ENCODE measurements at regions not wholly inside any gene's neighbourhood (a gene's known extent, or its start where the extent isn't known, plus 50 kb on each side); places are given as distances from the start of the nearest gene placed in this dataset.

GRCh38 chr11:112310848-112311247 lies 50.2 kb upstream of the PLET1 start:
- Mint-ChIP-seq H3K27me3 (peaks cover 2% of the 10 kb centered on the region), H3K36me3 (ENCODE audit: low read depth) (peaks cover 2% of the 10 kb centered on the region), H3K27ac (no peak overlapping the region), H3K9me3 (peaks cover 9% of the 10 kb centered on the region), H3K4me1 (no peaks in the 10 kb centered on the region), H3K4me3 (no peak overlapping the region)
- intact Hi-C loops (cut with micrococcal nuclease): no loop called here
- DNase-seq: peak; percentile 44

DNA sequence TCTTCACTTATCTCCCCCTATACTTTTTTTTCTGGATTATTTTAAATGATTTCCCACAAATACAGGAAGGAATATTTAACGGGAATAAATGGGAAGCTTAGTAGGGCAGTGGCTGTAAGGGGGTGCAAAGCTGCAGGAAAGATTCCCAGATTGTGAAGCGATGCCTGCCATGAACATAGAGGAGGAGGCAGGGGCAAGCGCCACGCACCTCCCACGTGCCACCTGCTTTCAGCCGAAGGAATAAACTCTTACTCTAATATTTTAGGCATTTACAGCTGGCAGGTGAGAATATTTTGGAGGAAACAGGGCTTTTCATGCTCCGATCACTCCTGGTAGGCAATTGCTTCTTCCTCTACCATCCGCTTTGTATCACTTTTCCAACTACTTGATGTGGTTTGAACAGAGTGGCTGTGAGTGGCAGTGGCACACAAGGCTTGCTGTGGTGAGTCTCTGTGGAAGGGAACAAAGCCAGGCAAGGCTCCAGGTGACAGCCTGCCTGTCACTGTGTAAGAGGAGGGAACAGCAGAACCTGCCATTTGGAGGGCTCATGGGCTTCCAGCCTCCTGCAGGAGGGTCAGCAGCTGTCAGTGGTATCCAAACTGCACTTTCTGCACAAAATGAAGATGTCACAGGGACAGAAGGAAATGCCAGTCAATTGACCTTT lies 54.5 kb upstream of the PLET1 start:
- DNase-seq: peak; percentile 34
- Mint-ChIP-seq H3K27me3 (peaks cover 2% of the 10 kb centered on the region), H3K36me3 (ENCODE audit: low read depth) (no peaks in the 10 kb centered on the region), H3K4me3 (no peak overlapping the region), H3K4me1 (no peaks in the 10 kb centered on the region), H3K9me3 (no peaks in the 10 kb centered on the region), H3K27ac (no peak overlapping the region)
- intact Hi-C loops (cut with micrococcal nuclease): no loop called here

DNA sequence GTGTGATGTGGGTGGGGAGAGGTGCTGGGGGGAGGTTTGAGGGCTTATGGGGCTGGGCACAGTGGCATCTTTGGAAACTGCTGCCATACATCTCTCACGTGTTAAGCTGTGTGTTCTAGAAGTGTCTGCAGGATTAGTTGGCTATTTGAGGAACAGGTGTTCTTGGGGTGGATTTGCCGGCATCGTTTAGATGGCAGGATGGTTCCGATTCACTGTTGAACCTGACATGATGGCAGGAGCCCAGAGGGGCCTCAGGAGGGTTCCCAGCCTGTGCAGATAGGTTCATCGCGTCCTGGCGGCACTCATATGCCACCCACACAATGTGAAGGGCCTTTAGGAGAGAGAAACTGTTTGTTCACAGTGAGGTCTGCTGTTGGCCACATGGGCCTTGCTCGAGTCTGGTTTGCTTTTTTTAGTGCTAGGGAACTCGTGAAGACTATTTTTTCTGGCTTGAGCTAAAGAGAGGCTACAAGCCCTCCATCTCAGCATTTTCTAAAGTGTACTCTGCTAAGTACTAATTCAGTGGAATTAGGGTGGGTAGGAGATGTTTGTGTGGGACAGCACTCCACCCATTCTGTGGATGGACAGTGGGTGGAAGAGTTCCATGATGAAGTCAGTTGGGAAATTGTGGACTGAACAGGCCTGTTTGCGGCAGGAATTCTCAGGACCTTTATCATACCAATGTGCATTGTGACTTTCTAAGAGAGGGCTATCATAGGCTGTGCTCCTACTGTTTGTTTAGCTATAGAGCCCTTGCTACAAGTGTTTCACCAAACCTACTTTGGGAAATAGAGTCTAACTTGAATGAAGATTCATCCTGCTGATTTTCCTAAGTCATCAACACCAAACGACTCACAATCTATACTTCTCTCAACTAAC lies 55.4 kb upstream of the PLET1 start:
- Mint-ChIP-seq H3K4me3 (no peak overlapping the region), H3K27ac (no peak overlapping the region), H3K4me1 (no peaks in the 10 kb centered on the region), H3K36me3 (ENCODE audit: low read depth) (no peaks in the 10 kb centered on the region), H3K27me3 (peaks cover 1% of the 10 kb centered on the region), H3K9me3 (no peaks in the 10 kb centered on the region)
- no peak for DNase-seq
- intact Hi-C loops (cut with micrococcal nuclease): no loop called here

- DNase-seq: peak; percentile 21
- Mint-ChIP-seq H3K4me1 (peaks cover 6% of the 10 kb centered on the region), H3K9me3 (no peaks in the 10 kb centered on the region), H3K4me3 (no peak overlapping the region), H3K27me3 (no peaks in the 10 kb centered on the region), H3K36me3 (ENCODE audit: low read depth) (no peaks in the 10 kb centered on the region), H3K27ac (no peak overlapping the region)
- intact Hi-C loops (cut with micrococcal nuclease): no loop called here
These were observed 56.3 kb upstream of the PLET1 start for GRCh38 chr11:112316971-112317370.

GRCh38 chr11:112318184-112318591 lies 57.5 kb upstream of the PLET1 start:
- H3K4me3 Mint-ChIP-seq: no peak overlapping the region
- H3K4me1 Mint-ChIP-seq: peaks cover 11% of the 10 kb centered on the region
- no peaks in the 10 kb centered on the region for H3K36me3 Mint-ChIP-seq (ENCODE audit: low read depth)
- no peak overlapping the region for H3K27ac Mint-ChIP-seq
- intact Hi-C loops (cut with micrococcal nuclease): no loop called here
- no peak for DNase-seq
- H3K27me3 Mint-ChIP-seq: no peaks in the 10 kb centered on the region
- no peaks in the 10 kb centered on the region for H3K9me3 Mint-ChIP-seq

DNA sequence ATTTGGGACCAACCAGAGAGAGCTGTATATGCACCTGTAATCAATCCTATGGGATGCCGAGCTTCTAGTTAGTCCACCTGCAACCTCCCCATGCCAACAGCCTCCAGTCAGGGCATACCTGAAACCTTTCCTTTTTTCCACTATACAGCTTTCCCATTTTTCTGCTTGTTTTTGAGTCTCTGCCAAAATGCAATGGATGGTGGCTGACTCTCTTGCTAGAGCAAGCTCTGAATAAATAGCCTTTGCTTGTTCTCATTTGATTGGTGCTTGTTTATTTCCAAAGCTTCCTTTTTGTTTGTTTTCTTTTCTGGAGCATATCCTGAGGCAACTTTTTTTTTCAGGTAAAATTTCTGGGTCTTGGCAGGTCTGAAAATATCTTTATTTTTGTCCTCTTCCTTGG lies 58.0 kb upstream of the PLET1 start:
- intact Hi-C loops (cut with micrococcal nuclease): no loop called here
- no peaks in the 10 kb centered on the region for H3K27me3 Mint-ChIP-seq
- H3K4me3 Mint-ChIP-seq: no peak overlapping the region
- no peaks in the 10 kb centered on the region for H3K36me3 Mint-ChIP-seq (ENCODE audit: low read depth)
- H3K4me1 Mint-ChIP-seq: peaks cover 11% of the 10 kb centered on the region
- no peaks in the 10 kb centered on the region for H3K9me3 Mint-ChIP-seq
- DNase-seq: no peak
- no peak overlapping the region for H3K27ac Mint-ChIP-seq

DNA sequence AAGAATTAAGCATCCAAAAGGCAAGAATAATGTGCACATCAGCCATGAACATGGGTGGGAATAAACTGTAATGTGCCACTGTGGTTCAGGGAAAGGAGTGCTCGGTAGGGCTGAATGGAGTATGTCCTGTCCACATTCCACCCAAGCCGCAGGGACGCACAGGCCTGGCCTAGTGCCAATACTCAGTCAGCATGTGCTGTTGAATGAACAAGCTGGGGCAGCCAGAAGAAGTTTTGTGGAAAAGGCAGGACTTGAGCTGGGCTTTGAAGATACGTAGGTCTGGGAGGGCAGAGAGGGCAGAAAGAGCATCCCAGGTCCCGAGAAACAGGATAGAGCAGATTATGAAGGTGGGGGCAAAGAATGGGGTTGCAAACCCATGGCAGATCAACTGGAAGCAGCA lies 60.0 kb upstream of the PLET1 start:
- intact Hi-C loops (cut with micrococcal nuclease): no loop called here
- no peak overlapping the region for H3K4me3 Mint-ChIP-seq
- DNase-seq: no peak
- H3K27ac Mint-ChIP-seq: no peak overlapping the region
- H3K9me3 Mint-ChIP-seq: no peaks in the 10 kb centered on the region
- no peaks in the 10 kb centered on the region for H3K36me3 Mint-ChIP-seq (ENCODE audit: low read depth)
- H3K27me3 Mint-ChIP-seq: no peaks in the 10 kb centered on the region
- peaks cover 11% of the 10 kb centered on the region for H3K4me1 Mint-ChIP-seq

DNA sequence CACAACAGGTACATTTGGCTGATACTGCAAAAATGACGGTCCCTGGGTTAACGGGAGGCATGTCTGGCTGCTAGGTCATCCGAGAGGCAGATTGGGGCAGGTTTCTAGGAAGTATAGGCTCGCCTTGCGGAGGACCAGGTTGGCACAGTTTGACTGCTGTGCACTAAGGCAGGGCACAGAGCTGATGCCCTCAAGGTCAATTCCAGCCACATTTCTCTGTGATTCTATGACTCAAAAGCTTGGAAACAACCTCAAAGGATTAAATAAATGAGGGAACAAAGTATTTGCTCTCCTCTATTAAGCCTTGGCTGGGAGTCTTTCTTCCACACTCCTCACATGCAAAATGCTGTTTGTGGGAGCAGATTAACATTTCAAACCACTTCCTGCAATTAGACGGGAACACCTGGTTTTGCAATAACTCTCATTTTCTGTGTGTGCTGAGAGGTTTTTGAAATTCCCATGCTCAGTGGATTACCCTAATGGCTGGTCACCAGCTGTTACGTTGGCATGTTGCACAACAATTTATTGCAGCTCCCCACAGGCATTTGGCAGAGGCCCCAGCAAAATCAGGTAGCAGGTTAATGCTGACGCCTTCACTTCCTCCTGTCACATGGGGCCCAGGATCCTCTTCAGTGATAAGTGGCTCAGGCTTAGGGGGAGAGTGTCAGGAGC lies 61.0 kb upstream of the PLET1 start:
- no peak overlapping the region for H3K4me3 Mint-ChIP-seq
- H3K4me1 Mint-ChIP-seq: peaks cover 11% of the 10 kb centered on the region
- no peak for DNase-seq
- H3K27ac Mint-ChIP-seq: no peak overlapping the region
- H3K36me3 Mint-ChIP-seq (ENCODE audit: low read depth): no peaks in the 10 kb centered on the region
- intact Hi-C loops (cut with micrococcal nuclease): no loop called here
- peaks cover 4% of the 10 kb centered on the region for H3K9me3 Mint-ChIP-seq
- H3K27me3 Mint-ChIP-seq: no peaks in the 10 kb centered on the region

DNA sequence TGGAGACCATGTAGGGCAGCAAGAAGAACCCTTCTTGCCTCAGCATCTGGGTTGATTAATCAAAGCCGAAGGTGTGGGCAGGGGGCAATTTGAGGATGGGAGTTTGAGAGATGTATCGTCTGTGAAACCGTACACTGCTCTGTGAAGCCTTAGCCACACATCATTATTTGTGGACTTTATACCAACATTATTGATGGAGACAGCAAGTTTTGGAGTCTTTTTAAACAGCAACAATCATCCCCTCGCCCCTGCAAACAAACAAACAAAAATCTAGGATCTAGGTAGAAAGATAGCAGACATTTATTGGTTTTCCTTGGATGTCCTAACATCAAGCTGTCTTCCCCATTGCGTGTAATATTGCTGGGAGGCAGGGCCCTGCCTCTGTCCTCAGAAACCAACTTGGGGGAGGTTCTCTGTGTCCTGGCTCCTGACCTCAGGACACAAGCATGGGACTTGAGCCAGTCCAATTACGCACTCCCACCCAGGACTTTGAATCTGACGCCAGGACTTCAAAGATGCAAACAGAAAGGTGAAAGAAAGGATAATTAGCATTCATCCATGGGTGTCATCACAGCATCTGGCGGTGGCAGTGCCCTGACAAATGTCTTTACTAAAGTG lies 61.6 kb upstream of the PLET1 start:
- intact Hi-C loops (cut with micrococcal nuclease): no loop called here
- Mint-ChIP-seq H3K4me3 (no peak overlapping the region), H3K27me3 (no peaks in the 10 kb centered on the region), H3K36me3 (ENCODE audit: low read depth) (no peaks in the 10 kb centered on the region), H3K4me1 (peaks cover 11% of the 10 kb centered on the region), H3K9me3 (peaks cover 4% of the 10 kb centered on the region), H3K27ac (no peak overlapping the region)
- no peak for DNase-seq

- no peaks in the 10 kb centered on the region for H3K9me3 Mint-ChIP-seq
- no peak overlapping the region for H3K4me3 Mint-ChIP-seq
- H3K4me1 Mint-ChIP-seq: peaks cover 5% of the 10 kb centered on the region
- H3K27me3 Mint-ChIP-seq: no peaks in the 10 kb centered on the region
- no peak for DNase-seq
- no peak overlapping the region for H3K27ac Mint-ChIP-seq
- intact Hi-C loops (cut with micrococcal nuclease): no loop called here
- no peaks in the 10 kb centered on the region for H3K36me3 Mint-ChIP-seq (ENCODE audit: low read depth)
These were observed 73.7 kb upstream of the PLET1 start for GRCh38 chr11:112334381-112334780.

- no peaks in the 10 kb centered on the region for H3K27me3 Mint-ChIP-seq
- no peak for DNase-seq
- H3K4me1 Mint-ChIP-seq: peaks cover under 1% of the 10 kb centered on the region
These were observed 75.8 kb upstream of the PLET1 start for GRCh38 chr11:112336356-112336886.

DNA sequence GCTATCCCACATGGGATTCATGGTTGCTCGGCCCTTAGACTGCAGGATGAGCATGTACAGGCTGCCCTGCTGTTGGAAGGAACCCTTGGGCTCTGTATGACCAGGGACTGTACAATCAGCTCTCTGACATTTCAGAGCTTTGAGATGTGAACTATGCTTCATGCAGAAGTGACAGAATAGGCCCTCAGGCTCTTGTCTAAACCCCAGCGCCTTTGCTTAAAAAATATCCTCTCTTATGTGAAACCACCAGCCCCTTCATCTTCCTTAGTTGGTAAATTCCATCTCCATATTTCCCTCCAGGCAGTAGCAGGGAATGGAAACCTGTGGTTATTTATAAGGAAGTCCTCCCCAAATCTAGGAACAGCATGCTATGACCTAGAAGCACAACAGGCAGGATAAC lies 78.9 kb upstream of the PLET1 start:
- no peak overlapping the region for H3K27ac Mint-ChIP-seq
- intact Hi-C loops (cut with micrococcal nuclease): no loop called here
- no peaks in the 10 kb centered on the region for H3K36me3 Mint-ChIP-seq (ENCODE audit: low read depth)
- H3K4me3 Mint-ChIP-seq: no peak overlapping the region
- no peaks in the 10 kb centered on the region for H3K4me1 Mint-ChIP-seq
- no peaks in the 10 kb centered on the region for H3K9me3 Mint-ChIP-seq
- DNase-seq: no peak
- no peaks in the 10 kb centered on the region for H3K27me3 Mint-ChIP-seq

More at GRCh38 chr11:112336356-112336886, 75.8 kb upstream of the PLET1 start:
- Mint-ChIP-seq H3K9me3 (no peaks in the 10 kb centered on the region), H3K27ac (no peak overlapping the region), H3K36me3 (ENCODE audit: low read depth) (no peaks in the 10 kb centered on the region), H3K4me3 (no peak overlapping the region)
- intact Hi-C loops (cut with micrococcal nuclease): no loop called here

DNA sequence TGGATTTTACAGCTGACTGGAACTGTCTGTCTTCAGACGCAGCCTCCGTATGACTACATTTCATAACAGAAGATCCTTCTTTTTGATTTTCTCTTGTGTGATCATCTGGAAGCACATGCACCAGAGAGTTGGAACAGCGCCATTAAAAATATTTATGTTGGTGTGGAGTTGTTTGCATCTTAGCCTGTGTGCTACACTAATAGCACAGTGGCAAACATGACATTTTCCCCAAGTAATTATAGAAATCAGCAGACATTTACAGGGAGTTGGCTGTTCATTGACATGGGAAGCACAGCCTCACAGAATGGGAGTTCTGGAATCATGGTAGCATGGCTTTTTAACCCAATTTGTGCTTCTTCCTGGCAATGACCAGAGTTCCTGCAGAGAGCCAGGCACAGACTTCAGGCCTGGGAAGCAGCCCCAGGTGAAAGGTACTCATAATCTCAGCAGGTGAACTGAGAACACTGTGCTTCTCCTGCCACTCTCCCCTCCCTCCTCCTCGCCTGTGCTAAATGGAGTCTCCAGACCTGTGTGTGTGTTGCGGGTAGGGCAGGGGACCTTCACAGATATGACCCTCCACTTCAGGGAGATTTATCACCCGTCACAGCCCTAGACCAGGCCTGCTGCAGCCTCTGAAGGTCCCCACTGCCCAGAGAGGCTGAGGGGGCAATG lies 82.8 kb upstream of the PLET1 start:
- no peak for DNase-seq
- Mint-ChIP-seq H3K9me3 (no peaks in the 10 kb centered on the region), H3K27me3 (no peaks in the 10 kb centered on the region), H3K27ac (no peak overlapping the region), H3K4me1 (no peaks in the 10 kb centered on the region), H3K36me3 (ENCODE audit: low read depth) (no peaks in the 10 kb centered on the region), H3K4me3 (no peak overlapping the region)
- intact Hi-C loops (cut with micrococcal nuclease): no loop called here

Data from activated CD4-positive, alpha-beta T cell treated with anti-CD3 and anti-CD28 coated beads, Interleukin-2, amount 10 ng/mL, durations not matched to agents 24 days and 14 days (primary cell).